ENCODE measurements at regions not wholly inside any gene's neighbourhood (a gene's known extent, or its start where the extent isn't known, plus 50 kb on each side); places are given as distances from the start of the nearest gene placed in this dataset.

GRCh38 chr2:147374423-147374811, 470.4 kb upstream of the ACVR2A start:
- TF ChIP-seq CTCF (IDR thresholded peaks at IDR 0.05) (no peak), POLR2A (IDR thresholded peaks at IDR 0.05) (no peak), EP300 (IDR thresholded peaks at IDR 0.05) (no peak)

All from sigmoid colon (tissue), 4 donors.